Muscle layer of colon (tissue), 2 donors: ENCODE measurements at regions not wholly inside any gene's neighbourhood (a gene's known extent, or its start where the extent isn't known, plus 50 kb on each side); places are given as distances from the start of the nearest gene placed in this dataset.

ENCODE experiments used
- H3K27ac ChIP-seq: one replicate; pipeline ENCODE4 v1.7.0; 2013; ENCODE audit warnings: low read depth, mild to moderate bottlenecking, low read length, moderate library complexity
- H3K27me3 ChIP-seq, 2 donors: one replicate each; pipeline ENCODE4 v1.7.0; 2013; ENCODE audit warnings: low read length in 2 of 2, mild to moderate bottlenecking in 2 of 2; ENCODE audit not compliant: insufficient read depth in 2 of 2, control insufficient read depth in 1 of 2
- H3K36me3 ChIP-seq: one replicate; pipeline ENCODE4 v1.7.0; 2013; ENCODE audit warnings: mild to moderate bottlenecking, low read length; ENCODE audit not compliant: insufficient read depth
- H3K4me1 ChIP-seq: one replicate; pipeline ENCODE4 v1.7.0; 2013; ENCODE audit warnings: mild to moderate bottlenecking, low read length; ENCODE audit not compliant: insufficient read depth
- H3K4me3 ChIP-seq, 2 donors: one replicate each; pipeline ENCODE4 v1.7.0; 2013; ENCODE audit warnings: low read length in 2 of 2, low read depth in 1 of 2, mild to moderate bottlenecking in 1 of 2, moderate library complexity in 1 of 2
- H3K9ac ChIP-seq: one replicate; pipeline ENCODE4 v1.7.0; 2013; ENCODE audit warnings: low read length
- H3K9me3 ChIP-seq: one replicate; pipeline ENCODE4 v1.7.0; 2013; ENCODE audit warnings: mild to moderate bottlenecking, low read length
- donor health status: abdominal sarcoma.
- donor health status: Adenocarcinoma of cecum.

DNA sequence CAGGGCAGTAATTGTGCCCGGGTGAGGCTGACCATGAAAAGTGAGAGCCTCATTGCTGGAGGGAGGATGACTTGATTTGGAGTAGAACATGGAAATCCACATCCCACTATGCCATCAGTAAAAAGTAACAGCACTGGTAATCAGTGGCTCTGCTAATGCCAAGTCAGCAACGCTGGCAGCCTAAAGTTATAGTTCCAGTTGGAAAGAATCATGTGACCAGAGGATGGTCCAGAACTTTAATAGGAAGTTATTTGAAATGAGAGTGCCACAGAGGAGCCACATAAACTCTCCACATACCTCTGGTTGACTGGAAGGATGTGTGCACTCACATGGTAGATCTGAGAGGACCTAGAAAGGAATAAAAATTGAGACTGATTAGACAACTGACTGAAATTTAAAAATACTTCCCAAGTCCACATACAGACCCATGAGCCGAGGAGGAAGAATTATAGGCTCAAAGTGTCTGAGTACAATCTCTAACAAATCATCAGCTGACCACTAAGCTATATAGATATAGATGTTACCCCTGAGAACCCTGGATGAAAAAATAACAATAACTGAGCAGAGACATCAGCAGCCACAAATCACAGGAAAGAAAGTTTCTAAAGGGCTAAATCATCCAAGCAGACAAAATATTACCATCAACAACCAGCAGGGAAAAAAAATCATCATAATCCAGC lies 346.8 kb downstream of the STK39 start:
- no peak overlapping the region for H3K9ac ChIP-seq
- H3K4me3 ChIP-seq: no peak overlapping the region
- H3K36me3 ChIP-seq: no peaks in the 10 kb centered on the region
- H3K9me3 ChIP-seq: no peaks in the 10 kb centered on the region
- H3K27ac ChIP-seq: no peak overlapping the region
- H3K27me3 ChIP-seq: no peaks in the 10 kb centered on the region
- H3K4me1 ChIP-seq: no peaks in the 10 kb centered on the region

GRCh38 chr2:167898340-167898739 lies 349.1 kb downstream of the STK39 start:
- Histone ChIP-seq H3K4me3 (no peak overlapping the region), H3K4me1 (no peaks in the 10 kb centered on the region), H3K27me3 (no peaks in the 10 kb centered on the region), H3K9me3 (no peaks in the 10 kb centered on the region), H3K9ac (no peak overlapping the region), H3K27ac (no peak overlapping the region), H3K36me3 (no peaks in the 10 kb centered on the region)

DNA sequence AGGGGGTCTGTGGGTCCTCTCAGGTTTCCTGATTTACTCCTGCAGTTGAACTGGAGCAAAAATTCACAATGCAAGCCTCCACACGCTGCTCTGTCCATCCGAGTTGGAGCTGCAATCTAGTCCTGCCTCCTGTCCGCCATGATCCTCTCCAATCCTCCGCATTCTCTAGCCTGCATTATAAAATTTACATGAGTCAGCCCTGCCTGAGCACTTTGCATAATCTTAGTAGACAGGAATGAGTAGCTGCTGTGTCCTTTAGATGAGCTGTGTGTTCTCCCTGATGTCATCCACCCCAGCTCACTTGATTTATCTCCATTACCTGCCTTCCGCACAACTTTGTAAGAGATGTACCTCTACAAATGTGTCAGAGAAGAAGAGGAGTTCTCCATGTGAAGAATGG lies 355.6 kb downstream of the STK39 start:
- Histone ChIP-seq H3K9ac (no peak overlapping the region), H3K4me1 (no peaks in the 10 kb centered on the region), H3K9me3 (peaks cover 4% of the 10 kb centered on the region), H3K36me3 (no peaks in the 10 kb centered on the region), H3K4me3 (no peak overlapping the region), H3K27ac (no peak overlapping the region), H3K27me3 (no peaks in the 10 kb centered on the region)

DNA sequence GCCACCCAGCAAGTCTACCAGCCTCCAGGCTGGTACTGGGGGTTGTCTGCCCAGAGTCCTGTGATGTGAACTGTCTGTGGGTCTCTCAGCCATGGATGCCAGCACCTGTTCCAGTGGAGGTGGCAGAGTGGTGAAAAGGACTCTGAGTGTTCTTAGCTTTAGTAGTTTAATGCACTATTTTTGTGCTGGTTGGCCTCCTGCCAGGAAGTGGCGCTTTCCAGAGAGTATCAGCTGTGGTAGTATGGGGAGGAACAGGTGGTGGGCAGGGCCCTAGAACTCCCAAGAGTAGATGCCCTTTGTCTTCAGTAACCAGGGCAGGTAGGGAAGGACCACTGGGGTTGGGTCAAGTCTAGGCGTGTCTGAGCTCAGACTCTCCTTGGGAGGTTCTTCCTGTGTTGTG lies 356.7 kb downstream of the STK39 start:
- Histone ChIP-seq H3K27ac (no peak overlapping the region), H3K27me3 (no peaks in the 10 kb centered on the region), H3K9ac (no peak overlapping the region), H3K36me3 (no peaks in the 10 kb centered on the region), H3K4me1 (no peaks in the 10 kb centered on the region), H3K4me3 (no peak overlapping the region), H3K9me3 (peaks cover 4% of the 10 kb centered on the region)

- H3K27me3 ChIP-seq: no peaks in the 10 kb centered on the region
- no peaks in the 10 kb centered on the region for H3K36me3 ChIP-seq
- no peak overlapping the region for H3K9ac ChIP-seq
- H3K4me3 ChIP-seq: no peak overlapping the region
- no peaks in the 10 kb centered on the region for H3K4me1 ChIP-seq
- H3K9me3 ChIP-seq: no peaks in the 10 kb centered on the region
- H3K27ac ChIP-seq: no peak overlapping the region
Measured at GRCh38 chr2:167880415-167880814, 367.0 kb downstream of the STK39 start.

DNA sequence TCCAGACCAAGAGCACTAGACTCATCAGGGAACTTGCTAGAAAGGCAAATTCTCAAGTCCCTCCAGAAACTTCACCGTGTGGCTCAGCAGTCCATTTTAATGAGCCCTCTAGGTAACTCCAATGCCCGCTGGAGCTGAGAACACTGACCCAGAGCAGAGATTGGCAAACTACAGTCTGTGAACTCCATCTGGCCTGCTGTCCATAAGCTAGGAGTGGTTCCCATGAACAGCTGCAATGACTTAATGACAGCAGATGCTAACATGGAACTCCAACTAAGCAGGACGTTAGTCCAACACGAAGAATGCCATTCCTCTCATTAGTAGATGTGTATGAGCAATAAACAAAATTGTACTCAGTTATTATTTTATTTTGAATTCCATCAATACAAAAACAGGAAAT lies 371.9 kb downstream of the STK39 start:
- H3K9me3 ChIP-seq: no peaks in the 10 kb centered on the region
- H3K9ac ChIP-seq: no peak overlapping the region
- H3K36me3 ChIP-seq: no peaks in the 10 kb centered on the region
- no peak overlapping the region for H3K4me3 ChIP-seq
- H3K27me3 ChIP-seq: no peaks in the 10 kb centered on the region
- no peak overlapping the region for H3K27ac ChIP-seq
- no peaks in the 10 kb centered on the region for H3K4me1 ChIP-seq

GRCh38 chr2:167874812-167875211 lies 372.6 kb downstream of the STK39 start:
- Histone ChIP-seq H3K9ac (no peak overlapping the region), H3K4me1 (no peaks in the 10 kb centered on the region), H3K9me3 (no peaks in the 10 kb centered on the region), H3K36me3 (no peaks in the 10 kb centered on the region), H3K27ac (no peak overlapping the region), H3K4me3 (no peak overlapping the region), H3K27me3 (no peaks in the 10 kb centered on the region)

DNA sequence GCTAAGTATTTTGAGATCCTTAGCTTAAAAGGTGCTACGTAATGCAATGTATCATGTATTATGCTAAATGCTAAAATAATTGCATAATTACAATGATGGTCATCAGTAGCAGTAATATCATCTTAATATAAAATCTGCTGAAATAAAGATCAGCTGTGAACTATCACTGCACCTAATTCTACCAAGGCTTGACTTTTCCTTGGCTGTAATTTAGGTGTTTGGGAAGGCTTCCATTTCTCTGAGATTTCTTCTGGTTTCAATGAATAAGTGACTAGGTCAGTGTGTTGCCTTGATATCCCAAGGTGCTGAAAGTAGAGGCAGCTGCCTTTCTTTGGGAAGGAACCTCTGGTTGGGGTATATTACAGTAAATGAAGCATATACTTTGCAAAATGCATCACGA lies 376.1 kb downstream of the STK39 start:
- no peaks in the 10 kb centered on the region for H3K36me3 ChIP-seq
- no peaks in the 10 kb centered on the region for H3K4me1 ChIP-seq
- no peaks in the 10 kb centered on the region for H3K27me3 ChIP-seq
- H3K4me3 ChIP-seq: no peak overlapping the region
- no peaks in the 10 kb centered on the region for H3K9me3 ChIP-seq
- H3K27ac ChIP-seq: no peak overlapping the region
- H3K9ac ChIP-seq: no peak overlapping the region

DNA sequence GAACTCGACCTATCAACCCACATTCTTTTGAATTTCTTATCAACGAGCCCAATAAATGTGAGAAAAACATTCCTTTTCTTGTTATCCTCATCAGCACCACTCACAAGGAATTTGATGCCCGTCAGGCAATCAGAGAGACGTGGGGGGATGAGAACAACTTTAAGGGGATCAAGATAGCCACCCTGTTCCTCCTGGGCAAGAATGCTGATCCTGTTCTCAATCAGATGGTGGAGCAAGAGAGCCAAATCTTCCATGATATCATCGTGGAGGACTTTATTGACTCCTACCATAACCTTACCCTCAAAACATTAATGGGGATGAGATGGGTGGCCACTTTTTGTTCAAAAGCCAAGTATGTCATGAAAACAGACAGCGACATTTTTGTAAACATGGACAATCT lies 378.2 kb downstream of the STK39 start:
- no peaks in the 10 kb centered on the region for H3K9me3 ChIP-seq
- H3K4me1 ChIP-seq: no peaks in the 10 kb centered on the region
- H3K36me3 ChIP-seq: no peaks in the 10 kb centered on the region
- H3K27ac ChIP-seq: no peak overlapping the region
- H3K9ac ChIP-seq: no peak overlapping the region
- H3K4me3 ChIP-seq: no peak overlapping the region
- no peaks in the 10 kb centered on the region for H3K27me3 ChIP-seq

GRCh38 chr2:167863377-167863776 lies 384.0 kb downstream of the STK39 start:
- Histone ChIP-seq H3K9me3 (no peaks in the 10 kb centered on the region), H3K4me1 (no peaks in the 10 kb centered on the region), H3K9ac (no peak overlapping the region), H3K27ac (no peak overlapping the region), H3K4me3 (no peak overlapping the region), H3K36me3 (no peaks in the 10 kb centered on the region), H3K27me3 (no peaks in the 10 kb centered on the region)

DNA sequence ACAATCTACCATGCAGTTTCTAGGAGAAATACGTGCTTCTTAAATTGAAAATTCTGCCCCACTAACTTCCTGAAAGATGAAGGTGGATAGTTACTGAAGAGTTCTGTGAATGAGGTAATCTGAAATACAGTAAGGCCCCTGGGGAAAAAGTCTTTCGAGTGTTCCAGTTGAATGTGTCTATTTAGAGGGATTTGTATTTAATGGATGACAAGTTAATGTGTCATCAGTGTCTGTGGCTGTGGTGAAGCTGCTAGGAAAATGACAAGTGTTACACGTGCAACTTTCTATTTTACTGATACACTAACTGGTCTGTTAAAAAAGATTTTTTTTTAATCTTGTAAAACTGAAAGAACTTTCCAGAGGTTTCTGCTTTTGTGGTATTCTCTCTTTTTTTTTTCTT lies 384.6 kb downstream of the STK39 start:
- H3K9ac ChIP-seq: no peak overlapping the region
- no peak overlapping the region for H3K4me3 ChIP-seq
- H3K9me3 ChIP-seq: no peaks in the 10 kb centered on the region
- no peak overlapping the region for H3K27ac ChIP-seq
- H3K36me3 ChIP-seq: no peaks in the 10 kb centered on the region
- H3K27me3 ChIP-seq: no peaks in the 10 kb centered on the region
- H3K4me1 ChIP-seq: no peaks in the 10 kb centered on the region

DNA sequence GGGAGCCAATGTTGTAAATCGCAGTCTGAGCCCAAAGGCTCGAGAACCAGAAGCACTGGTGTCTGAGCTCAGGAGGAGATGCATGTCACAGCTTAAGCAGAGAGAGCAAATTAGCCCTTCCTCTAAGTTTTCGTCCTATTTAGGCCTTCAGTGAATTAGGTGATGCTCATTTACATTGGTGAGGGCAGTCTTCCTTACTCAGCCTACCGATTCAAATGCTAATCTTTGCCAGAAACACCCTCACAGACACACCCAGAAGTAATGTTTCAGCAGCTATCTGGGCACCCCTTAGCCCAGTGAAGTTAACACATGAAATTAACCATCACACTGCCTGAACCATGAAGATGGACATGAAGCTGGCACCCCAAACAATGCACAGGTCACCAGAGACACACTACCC lies 385.1 kb downstream of the STK39 start:
- no peak overlapping the region for H3K27ac ChIP-seq
- H3K36me3 ChIP-seq: no peaks in the 10 kb centered on the region
- no peak overlapping the region for H3K9ac ChIP-seq
- no peak overlapping the region for H3K4me3 ChIP-seq
- H3K27me3 ChIP-seq: no peaks in the 10 kb centered on the region
- H3K4me1 ChIP-seq: no peaks in the 10 kb centered on the region
- no peaks in the 10 kb centered on the region for H3K9me3 ChIP-seq
